SU-DHL-6 (cell line): ENCODE measurements at regions not wholly inside any gene's neighbourhood (a gene's known extent, or its start where the extent isn't known, plus 50 kb on each side); places are given as distances from the start of the nearest gene placed in this dataset.

Source experiments
- CTCF ChIP-seq: fragments of 200-600 bp; sonication (generic); IDR thresholded peaks from one replicate; pipeline ENCODE4 v1.5.1; 2017; ENCODE audit warnings: antibody characterized with exemption, mild to moderate bottlenecking, low read length, moderate library complexity; ENCODE audit not compliant: insufficient read depth, poor library complexity, severe bottlenecking
- EZH2phosphoT487 ChIP-seq: fragments of 200-600 bp; sonication (generic), shearing (Covaris generic); conservative IDR thresholded peaks from 2 replicates; pipeline ENCODE4 v1.6.1; 2018; ENCODE audit warnings: mild to moderate bottlenecking, antibody characterized with exemption, low read length, moderate library complexity, mixed read lengths

- TF ChIP-seq EZH2phosphoT487 (no peak), CTCF (no peak)
Observed at GRCh38 chr6:66032626-66033025, 325.6 kb upstream of the EYS start.
